Bronchial epithelial cell (primary cell): ENCODE measurements at regions not wholly inside any gene's neighbourhood (a gene's known extent, or its start where the extent isn't known, plus 50 kb on each side); places are given as distances from the start of the nearest gene placed in this dataset.

Experiments used
- DNase-seq: peaks from one replicate; pipeline ENCODE4 v3.0.0-alpha.2; 2010; ENCODE audit warnings: low read depth
- FAIRE-seq: peaks from 2 replicates; lab custom pipeline; 2011; peaks lifted over from hg19 to GRCh38; lab: Jason Lieb, UNC
- H3K27me3 ChIP-seq: 2 replicates; pipeline ENCODE4 v1.5.1; 2011; ENCODE audit warnings: low read length; ENCODE audit not compliant: control insufficient read depth, insufficient read depth
- H3K36me3 ChIP-seq: 2 replicates; pipeline ENCODE4 v1.5.1; 2011; ENCODE audit warnings: low read length; ENCODE audit not compliant: control insufficient read depth, insufficient read depth
- H3K4me3 ChIP-seq: 2 replicates; pipeline ENCODE4 v1.5.1; 2011; ENCODE audit warnings: mild to moderate bottlenecking, low read depth, low read length, control low read depth
- CTCF ChIP-seq: IDR thresholded peaks from 2 replicates; pipeline ENCODE4 v1.5.1; 2011; ENCODE audit warnings: mild to moderate bottlenecking, moderate library complexity, low read length, control low read depth, inconsistent platforms; ENCODE audit not compliant: insufficient read depth, severe bottlenecking

- Histone ChIP-seq H3K36me3 (no peaks in the 10 kb centered on the region), H3K27me3 (no peaks in the 10 kb centered on the region), H3K4me3 (no peak overlapping the region)
- no peak for TF ChIP-seq CTCF
- FAIRE-seq (no peak), DNase-seq (peak; percentile 5)
Observed at GRCh38 chr20:57034001-57034400, 232.4 kb downstream of the BMP7 start.

GRCh38 chr20:57037689-57038088, 228.8 kb downstream of the BMP7 start:
- no peak for FAIRE-seq
- Histone ChIP-seq H3K27me3 (no peaks in the 10 kb centered on the region), H3K36me3 (no peaks in the 10 kb centered on the region), H3K4me3 (no peak overlapping the region)
- TF ChIP-seq CTCF, result no peak
- no peak for DNase-seq

GRCh38 chr20:57038608-57039440, 227.6 kb downstream of the BMP7 start:
- FAIRE-seq, result no peak
- Histone ChIP-seq H3K4me3 (no peak overlapping the region), H3K27me3 (no peaks in the 10 kb centered on the region), H3K36me3 (no peaks in the 10 kb centered on the region)
- DNase-seq, result no peak
- TF ChIP-seq CTCF, result no peak

- Histone ChIP-seq H3K27me3 (no peaks in the 10 kb centered on the region), H3K36me3 (no peaks in the 10 kb centered on the region), H3K4me3 (no peak overlapping the region)
- TF ChIP-seq CTCF, result no peak
- DNase-seq (no peak), FAIRE-seq (no peak)
Observed at GRCh38 chr20:57040466-57040865, 226.0 kb downstream of the BMP7 start.

GRCh38 chr20:57040924-57041323, 225.5 kb downstream of the BMP7 start:
- Histone ChIP-seq H3K27me3 (no peaks in the 10 kb centered on the region), H3K4me3 (no peak overlapping the region), H3K36me3 (no peaks in the 10 kb centered on the region)
- no peak for TF ChIP-seq CTCF
- DNase-seq (no peak), FAIRE-seq (no peak)

GRCh38 chr20:57043091-57043490, 223.3 kb downstream of the BMP7 start:
- FAIRE-seq (no peak), DNase-seq (no peak)
- Histone ChIP-seq H3K4me3 (no peak overlapping the region), H3K27me3 (no peaks in the 10 kb centered on the region), H3K36me3 (no peaks in the 10 kb centered on the region)
- no peak for TF ChIP-seq CTCF
